ENCODE measurements at regions not wholly inside any gene's neighbourhood (a gene's known extent, or its start where the extent isn't known, plus 50 kb on each side); places are given as distances from the start of the nearest gene placed in this dataset.

- peak overlapping the region; percentile 28 for H2AFZ ChIP-seq (ENCODE audit: low read length)
- peaks cover 22% of the 10 kb centered on the region for H3K4me1 ChIP-seq (ENCODE audit: insufficient read depth, low read length)
- peak overlapping the region; percentile 49 for H3K27ac ChIP-seq (ENCODE audit: low read depth, low read length)
- no peak overlapping the region for H3K4me3 ChIP-seq (ENCODE audit: insufficient read depth, low read length)
- no peaks in the 10 kb centered on the region for H3K79me2 ChIP-seq (ENCODE audit: insufficient read depth, low read length)
- H3K4me2 ChIP-seq (ENCODE audit: insufficient read depth, low read length), result peak overlapping the region; percentile 72
- H4K20me1 ChIP-seq (ENCODE audit: insufficient read depth, low read length), result no peaks in the 10 kb centered on the region
- H3K27me3 ChIP-seq (ENCODE audit: insufficient read depth, low read length), result no peaks in the 10 kb centered on the region
- H3K36me3 ChIP-seq (ENCODE audit: insufficient read depth, low read length), result no peaks in the 10 kb centered on the region
- no peaks in the 10 kb centered on the region for H3K9me3 ChIP-seq (ENCODE audit: low read depth, low read length)
- TF ChIP-seq CTCF (IDR thresholded peaks at IDR 0.05; ENCODE audit: extremely low read depth, low read depth, low read length), result no peak
- DNase-seq (ENCODE audit: insufficient read length, low spot score, missing footprints), result no peak
Observed at GRCh38 chr12:93080452-93080851, 151.4 kb upstream of the EEA1 start.

DNA sequence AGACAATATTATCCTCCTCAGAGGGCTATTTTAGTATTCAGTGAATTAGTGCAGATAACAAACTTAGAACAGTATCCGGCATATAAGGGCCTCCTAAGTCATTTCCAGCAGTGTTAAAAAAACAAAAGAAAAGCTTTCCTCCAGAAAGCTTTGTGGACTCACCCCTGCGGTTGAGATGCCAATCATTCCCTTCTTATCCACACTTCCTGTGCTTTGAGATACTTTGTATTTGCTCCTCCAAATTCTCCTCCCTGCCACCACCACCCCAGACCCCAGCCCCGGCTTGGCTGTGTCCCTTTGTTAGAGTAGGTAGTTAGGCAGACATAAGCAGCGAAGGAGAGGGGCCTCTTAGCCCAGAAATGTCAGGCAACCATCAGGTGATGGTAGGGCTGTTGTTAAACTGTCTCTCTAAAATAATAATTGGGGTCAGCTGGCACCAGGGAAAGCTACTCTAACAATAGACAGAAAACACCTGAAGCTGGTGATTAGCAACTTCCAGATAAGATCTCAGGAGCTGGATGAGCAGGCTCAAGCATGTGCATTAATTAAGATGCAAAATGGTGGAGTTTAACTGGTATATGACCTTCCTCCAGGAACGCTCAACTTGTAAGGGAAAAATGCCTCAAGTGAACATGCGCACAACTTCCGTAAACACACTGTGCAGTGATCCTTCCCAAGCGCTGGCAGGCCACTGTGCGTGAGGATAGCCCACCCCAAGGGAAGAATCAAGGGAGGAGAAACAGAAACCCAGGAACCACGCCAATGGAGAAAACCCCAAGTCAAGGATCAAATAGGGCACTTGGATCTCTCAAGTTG, 152.1 kb upstream of the EEA1 start:
- peak overlapping the region; percentile 72 for H3K4me2 ChIP-seq (ENCODE audit: insufficient read depth, low read length)
- no peak for TF ChIP-seq CTCF (IDR thresholded peaks at IDR 0.05; ENCODE audit: extremely low read depth, low read depth, low read length)
- peaks cover 22% of the 10 kb centered on the region for H3K4me1 ChIP-seq (ENCODE audit: insufficient read depth, low read length)
- H3K36me3 ChIP-seq (ENCODE audit: insufficient read depth, low read length), result no peaks in the 10 kb centered on the region
- peak; percentile 82 for DNase-seq (ENCODE audit: insufficient read length, low spot score, missing footprints)
- no peaks in the 10 kb centered on the region for H3K79me2 ChIP-seq (ENCODE audit: insufficient read depth, low read length)
- no peaks in the 10 kb centered on the region for H3K27me3 ChIP-seq (ENCODE audit: insufficient read depth, low read length)
- no peaks in the 10 kb centered on the region for H3K9me3 ChIP-seq (ENCODE audit: low read depth, low read length)
- H4K20me1 ChIP-seq (ENCODE audit: insufficient read depth, low read length), result no peaks in the 10 kb centered on the region
- peak overlapping the region; percentile 49 for H3K27ac ChIP-seq (ENCODE audit: low read depth, low read length)
- peak overlapping the region; percentile 60 for H2AFZ ChIP-seq (ENCODE audit: low read length)
- H3K4me3 ChIP-seq (ENCODE audit: insufficient read depth, low read length), result no peak overlapping the region

- H3K9me3 ChIP-seq (ENCODE audit: low read depth, low read length), result no peaks in the 10 kb centered on the region
- no peak overlapping the region for H3K4me2 ChIP-seq (ENCODE audit: insufficient read depth, low read length)
- no peak overlapping the region for H3K27ac ChIP-seq (ENCODE audit: low read depth, low read length)
- no peaks in the 10 kb centered on the region for H3K36me3 ChIP-seq (ENCODE audit: insufficient read depth, low read length)
- no peaks in the 10 kb centered on the region for H3K27me3 ChIP-seq (ENCODE audit: insufficient read depth, low read length)
- no peak for DNase-seq (ENCODE audit: insufficient read length, low spot score, missing footprints)
- TF ChIP-seq CTCF (IDR thresholded peaks at IDR 0.05; ENCODE audit: extremely low read depth, low read depth, low read length), result no peak
- H4K20me1 ChIP-seq (ENCODE audit: insufficient read depth, low read length), result no peaks in the 10 kb centered on the region
- H3K4me3 ChIP-seq (ENCODE audit: insufficient read depth, low read length), result no peak overlapping the region
- H3K4me1 ChIP-seq (ENCODE audit: insufficient read depth, low read length), result peaks cover 22% of the 10 kb centered on the region
- no peak overlapping the region for H2AFZ ChIP-seq (ENCODE audit: low read length)
- H3K79me2 ChIP-seq (ENCODE audit: insufficient read depth, low read length), result no peaks in the 10 kb centered on the region
Observed at GRCh38 chr12:93081810-93082165, 152.7 kb upstream of the EEA1 start.

DNA sequence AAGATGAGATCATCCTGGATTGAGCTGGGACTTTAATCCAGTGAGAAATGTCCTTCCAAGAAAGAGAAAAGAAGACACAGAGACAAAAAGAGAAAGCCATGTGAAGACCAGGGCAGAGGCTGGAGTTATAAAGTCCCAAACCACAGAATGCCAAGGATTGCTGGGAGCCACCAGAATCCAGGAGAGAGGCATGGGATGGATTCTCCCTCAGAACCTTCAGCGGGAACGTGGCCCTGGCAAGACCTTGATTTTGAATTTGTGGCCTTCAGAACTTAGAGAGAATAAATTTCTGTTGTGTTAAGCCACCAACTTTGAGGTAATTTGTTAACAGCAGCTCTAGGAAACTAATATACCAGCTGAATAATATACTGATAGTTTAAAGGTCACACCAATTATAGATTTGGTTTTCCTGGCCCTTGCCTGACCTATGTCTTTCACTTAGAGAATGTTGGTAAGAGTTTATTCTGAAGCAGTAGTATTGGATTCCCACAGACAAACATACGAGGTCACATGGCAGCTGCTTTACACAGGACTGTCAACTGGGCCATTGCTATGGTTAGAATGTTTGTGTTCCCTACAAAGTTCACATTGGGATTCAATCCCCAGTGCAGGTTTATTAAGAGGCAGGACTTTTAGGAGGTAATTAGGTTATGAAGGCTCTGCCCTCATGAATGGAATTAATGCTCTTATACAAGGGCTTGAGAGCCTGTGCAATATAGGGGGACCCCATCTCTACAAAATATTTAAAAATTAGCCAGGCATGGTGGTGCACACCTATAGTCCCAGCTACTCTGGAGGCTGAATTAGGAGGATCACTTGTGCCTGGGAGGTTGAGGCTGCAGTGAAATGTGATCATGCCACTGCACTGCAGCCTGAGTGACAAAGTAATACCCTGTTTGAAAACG, 156.5 kb upstream of the EEA1 start:
- no peaks in the 10 kb centered on the region for H3K36me3 ChIP-seq (ENCODE audit: insufficient read depth, low read length)
- no peaks in the 10 kb centered on the region for H4K20me1 ChIP-seq (ENCODE audit: insufficient read depth, low read length)

More for the DNA sequence above, 156.5 kb upstream of the EEA1 start:
- DNase-seq (ENCODE audit: insufficient read length, low spot score, missing footprints), result peak; percentile 31
- no peaks in the 10 kb centered on the region for H3K27me3 ChIP-seq (ENCODE audit: insufficient read depth, low read length)
- no peaks in the 10 kb centered on the region for H3K79me2 ChIP-seq (ENCODE audit: insufficient read depth, low read length)
- no peak for TF ChIP-seq CTCF (IDR thresholded peaks at IDR 0.05; ENCODE audit: extremely low read depth, low read depth, low read length)
- no peaks in the 10 kb centered on the region for H3K9me3 ChIP-seq (ENCODE audit: low read depth, low read length)
- H3K4me2 ChIP-seq (ENCODE audit: insufficient read depth, low read length), result no peak overlapping the region
- H3K4me3 ChIP-seq (ENCODE audit: insufficient read depth, low read length), result no peak overlapping the region
- no peak overlapping the region for H3K27ac ChIP-seq (ENCODE audit: low read depth, low read length)
- peaks cover 36% of the 10 kb centered on the region for H3K4me1 ChIP-seq (ENCODE audit: insufficient read depth, low read length)
- no peak overlapping the region for H2AFZ ChIP-seq (ENCODE audit: low read length)

Measured in osteoblast (primary cell).